ENCODE measurements at regions not wholly inside any gene's neighbourhood (a gene's known extent, or its start where the extent isn't known, plus 50 kb on each side); places are given as distances from the start of the nearest gene placed in this dataset.

- Histone ChIP-seq H3K4me1 (ENCODE audit: control insufficient read depth in 2 of 3, insufficient read depth in 2 of 3, low read depth in 1 of 3, low read length in 3 of 3) (no peaks in the 10 kb centered on the region), H3K9ac (ENCODE audit: low read length in 3 of 3) (no peak overlapping the region), H3K27me3 (ENCODE audit: control insufficient read depth, insufficient read depth, low read length) (no peaks in the 10 kb centered on the region), H3K27ac (ENCODE audit: low read depth in 2 of 2, low read length in 2 of 2) (no peak overlapping the region), H3K9me3 (ENCODE audit: control insufficient read depth in 2 of 3, insufficient read depth in 1 of 3, low read length in 3 of 3) (no peaks in the 10 kb centered on the region), H3K4me3 (ENCODE audit: low read length in 3 of 3) (no peak overlapping the region), H3K36me3 (ENCODE audit: control insufficient read depth in 2 of 3, insufficient read depth in 3 of 3, low read length in 3 of 3) (no peaks in the 10 kb centered on the region)
- DNase-seq: peak in 1 of 5 donors; percentile 32
- intact Hi-C loops (cut with DNase I): no loop called here
- TF ChIP-seq CTCF (IDR thresholded peaks at IDR 0.05; ENCODE audit: borderline replicate concordance, extremely low read depth, insufficient read depth): no peak
- FAIRE-seq: peak; percentile 21
These were observed 76.6 kb downstream of the HSPA13 start for GRCh38 chr21:14306126-14306907.

GRCh38 chr21:14303731-14304488, 79.0 kb downstream of the HSPA13 start:
- FAIRE-seq: no peak
- intact Hi-C loops (cut with DNase I): no loop called here

GRCh38 chr21:14300074-14300473, 82.9 kb downstream of the HSPA13 start:
- no peaks in the 10 kb centered on the region for H3K36me3 ChIP-seq (ENCODE audit: control insufficient read depth in 2 of 3, insufficient read depth in 3 of 3, low read length in 3 of 3)
- H3K9ac ChIP-seq (ENCODE audit: low read length in 3 of 3): no peak overlapping the region
- H3K27me3 ChIP-seq (ENCODE audit: control insufficient read depth, insufficient read depth, low read length): no peaks in the 10 kb centered on the region
- no peak for DNase-seq
- no peaks in the 10 kb centered on the region for H3K4me1 ChIP-seq (ENCODE audit: control insufficient read depth in 2 of 3, insufficient read depth in 2 of 3, low read depth in 1 of 3, low read length in 3 of 3)
- H3K9me3 ChIP-seq (ENCODE audit: control insufficient read depth in 2 of 3, insufficient read depth in 1 of 3, low read length in 3 of 3): no peaks in the 10 kb centered on the region
- H3K27ac ChIP-seq (ENCODE audit: low read depth in 2 of 2, low read length in 2 of 2): no peak overlapping the region
- FAIRE-seq: no peak
- intact Hi-C loops (cut with DNase I): no loop called here
- no peak overlapping the region for H3K4me3 ChIP-seq (ENCODE audit: low read length in 3 of 3)
- no peak for TF ChIP-seq CTCF (IDR thresholded peaks at IDR 0.05; ENCODE audit: borderline replicate concordance, extremely low read depth, insufficient read depth)

More at GRCh38 chr21:14303731-14304488, 79.0 kb downstream of the HSPA13 start:
- Histone ChIP-seq H3K27ac (ENCODE audit: low read depth in 2 of 2, low read length in 2 of 2) (no peak overlapping the region), H3K36me3 (ENCODE audit: control insufficient read depth in 2 of 3, insufficient read depth in 3 of 3, low read length in 3 of 3) (no peaks in the 10 kb centered on the region), H3K4me1 (ENCODE audit: control insufficient read depth in 2 of 3, insufficient read depth in 2 of 3, low read depth in 1 of 3, low read length in 3 of 3) (no peaks in the 10 kb centered on the region), H3K9ac (ENCODE audit: low read length in 3 of 3) (no peak overlapping the region), H3K9me3 (ENCODE audit: control insufficient read depth in 2 of 3, insufficient read depth in 1 of 3, low read length in 3 of 3) (no peaks in the 10 kb centered on the region), H3K27me3 (ENCODE audit: control insufficient read depth, insufficient read depth, low read length) (no peaks in the 10 kb centered on the region), H3K4me3 (ENCODE audit: low read length in 3 of 3) (no peak overlapping the region)
- no peak for TF ChIP-seq CTCF (IDR thresholded peaks at IDR 0.05; ENCODE audit: borderline replicate concordance, extremely low read depth, insufficient read depth)
- DNase-seq: no peak
